NCI-H1436 (cell line): ENCODE measurements at regions not wholly inside any gene's neighbourhood (a gene's known extent, or its start where the extent isn't known, plus 50 kb on each side); places are given as distances from the start of the nearest gene placed in this dataset.
"Not testable (repeated sequence)": the region's sequence is repeated elsewhere in the genome, so short reads cannot be mapped to it uniquely, and the experiment has no call there.

ENCODE experiments used
- DNase-seq: peaks from one replicate; lab custom pipeline; 2025; lab: John Stamatoyannopoulos, UW

- DNase-seq, result no peak
Observed at GRCh38 chr5:152113401-152113800, 188.8 kb upstream of the GLRA1 start.

DNA sequence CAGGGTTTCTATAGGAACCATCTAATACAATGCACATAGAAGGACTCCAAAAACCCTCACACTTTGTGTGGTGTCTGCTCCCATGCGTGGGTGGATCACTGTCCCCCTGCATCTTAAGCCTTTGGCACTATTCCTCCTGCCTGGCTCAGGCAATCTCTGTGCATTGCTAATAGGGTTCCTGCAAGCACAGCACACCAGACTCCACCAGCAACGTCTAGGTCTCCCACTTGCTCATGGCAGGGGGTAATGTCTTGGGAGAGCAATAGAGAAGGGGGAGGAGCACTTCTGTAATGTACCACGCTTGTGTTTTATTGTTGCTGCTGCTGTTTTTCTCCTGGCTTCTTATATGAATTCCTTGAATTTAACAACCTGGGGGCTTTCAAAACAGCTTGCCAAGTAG lies 182.6 kb upstream of the GLRA1 start:
- no peak for DNase-seq

DNA sequence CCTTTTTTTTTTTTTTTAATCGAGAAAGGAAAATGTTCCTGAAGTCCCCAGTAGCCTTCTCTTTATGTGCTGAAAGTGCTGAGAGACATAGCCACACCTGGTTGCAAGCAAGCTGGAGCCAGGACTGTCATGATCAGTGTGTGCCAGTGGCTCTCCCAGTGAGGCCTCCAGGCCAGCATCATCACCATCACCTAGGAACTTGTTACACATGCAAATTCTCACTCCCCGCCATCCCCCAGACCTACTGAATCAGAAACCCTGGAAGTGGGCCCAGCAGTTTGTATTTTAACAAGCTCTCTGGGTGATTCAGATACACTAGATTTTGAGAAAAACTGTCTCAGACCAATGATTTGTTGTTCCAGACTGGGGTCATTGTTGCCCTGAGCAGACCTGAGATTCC lies 181.9 kb upstream of the GLRA1 start:
- DNase-seq, result no peak

GRCh38 chr5:152105085-152105484 lies 180.4 kb upstream of the GLRA1 start:
- no peak for DNase-seq

- DNase-seq, result no peak
Observed at GRCh38 chr5:152104211-152104610, 179.6 kb upstream of the GLRA1 start.

DNA sequence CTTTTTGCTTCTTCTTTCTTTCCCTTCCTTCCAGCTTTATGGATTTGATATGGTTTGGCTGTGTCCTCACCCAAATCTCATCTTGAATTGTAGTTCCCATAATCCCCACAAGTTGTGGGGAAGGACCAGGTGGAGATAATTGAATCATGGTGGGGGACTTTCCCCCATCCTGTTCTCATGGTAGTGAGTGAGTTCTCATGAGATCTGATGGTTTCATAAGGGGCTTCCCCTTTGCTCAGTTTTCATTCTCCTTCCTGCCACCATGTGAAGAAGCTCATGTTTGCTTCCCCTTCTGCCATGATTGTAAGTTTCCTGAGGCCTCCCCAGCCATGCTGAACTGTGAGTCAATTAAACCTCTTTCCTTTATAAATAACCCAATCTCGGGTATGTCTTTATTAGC lies 178.3 kb upstream of the GLRA1 start:
- not testable (repeated sequence) for DNase-seq

DNA sequence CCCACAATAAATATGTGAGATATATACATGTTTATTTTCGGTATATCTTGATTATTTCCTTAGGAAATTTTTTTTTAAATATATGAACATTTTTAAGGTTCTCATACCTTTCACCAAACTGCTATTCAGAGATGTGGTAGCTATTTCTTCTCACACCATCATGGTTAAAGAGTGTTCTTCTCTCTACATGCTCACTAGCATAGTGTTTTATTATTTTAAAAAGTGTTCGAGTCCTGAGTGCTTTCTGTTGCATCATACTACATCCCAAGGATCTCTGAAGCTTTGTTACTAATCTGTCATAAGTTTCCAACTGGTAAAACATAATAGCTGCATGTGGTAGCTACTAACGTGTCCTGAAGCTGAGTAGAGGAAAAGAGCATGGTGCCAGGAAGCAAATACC lies 177.4 kb upstream of the GLRA1 start:
- DNase-seq, result no peak

DNA sequence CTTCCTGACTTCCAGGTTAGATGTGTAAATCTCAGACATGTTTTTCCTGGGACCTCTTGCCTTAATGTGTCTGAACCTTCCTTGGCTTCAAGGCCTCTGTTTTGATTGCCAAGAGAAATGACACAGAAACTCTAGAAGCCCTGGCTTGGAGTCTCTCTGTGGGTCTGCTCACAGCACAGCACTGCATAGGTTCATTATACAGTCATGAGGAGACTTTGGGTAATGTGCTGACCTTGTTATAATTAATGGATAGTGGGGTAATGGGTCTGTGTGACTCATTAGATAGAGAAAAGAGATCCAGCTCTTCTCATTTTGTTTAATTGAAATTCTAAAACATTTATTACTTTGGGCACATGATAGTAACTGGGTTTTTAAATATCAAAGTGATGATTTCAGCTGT lies 175.8 kb upstream of the GLRA1 start:
- DNase-seq, result no peak

GRCh38 chr5:152097128-152097527 lies 172.5 kb upstream of the GLRA1 start:
- no peak for DNase-seq

- DNase-seq, result no peak
Observed at GRCh38 chr5:152094716-152095115, 170.1 kb upstream of the GLRA1 start.

GRCh38 chr5:152094060-152094459 lies 169.4 kb upstream of the GLRA1 start:
- DNase-seq, result no peak

DNA sequence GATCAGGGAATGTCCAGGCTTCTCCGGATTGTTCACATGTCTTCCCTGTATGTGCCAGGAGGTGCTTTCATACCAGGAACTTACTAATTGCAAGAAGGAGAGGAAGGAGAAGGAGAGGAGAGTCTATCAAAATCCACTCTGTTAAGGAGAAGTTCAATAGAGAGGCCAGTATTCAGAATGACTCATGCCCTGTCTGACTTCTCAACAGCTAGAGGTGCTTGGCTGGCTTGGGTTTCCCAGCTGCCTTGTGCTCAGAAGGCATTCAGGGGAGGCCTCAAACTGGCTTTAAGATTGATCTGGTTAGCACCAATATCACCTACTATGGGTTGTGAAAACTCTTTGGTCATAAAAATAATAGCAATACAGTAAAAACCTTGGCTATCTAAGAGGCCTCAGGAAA lies 167.9 kb upstream of the GLRA1 start:
- no peak for DNase-seq

GRCh38 chr5:152089644-152090043 lies 165.0 kb upstream of the GLRA1 start:
- no peak for DNase-seq

DNA sequence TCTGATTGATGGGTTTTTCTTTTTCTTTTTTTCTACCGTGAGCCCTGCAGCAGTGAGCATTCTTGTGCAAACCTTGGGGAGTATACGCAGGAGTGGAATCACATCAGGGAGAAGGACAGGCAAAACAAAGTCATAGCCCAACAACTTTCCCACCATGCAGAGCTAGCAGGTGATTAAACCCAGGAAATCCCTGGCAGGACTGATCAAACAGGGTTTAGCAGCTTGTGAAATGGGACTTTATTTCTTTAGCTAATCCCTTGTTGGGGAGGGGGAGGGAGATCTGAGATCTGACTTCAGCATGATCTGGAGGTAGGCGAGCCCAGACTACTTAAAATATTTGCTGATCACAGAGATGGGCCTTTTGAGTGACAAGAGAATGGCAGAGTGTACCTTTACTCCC lies 162.0 kb upstream of the GLRA1 start:
- no peak for DNase-seq

GRCh38 chr5:152084476-152084875 lies 159.8 kb upstream of the GLRA1 start:
- DNase-seq, result no peak

- DNase-seq, result no peak
Observed at GRCh38 chr5:152083231-152083630, 158.6 kb upstream of the GLRA1 start.

- no peak for DNase-seq
Observed at GRCh38 chr5:152072091-152072490, 147.4 kb upstream of the GLRA1 start.

DNA sequence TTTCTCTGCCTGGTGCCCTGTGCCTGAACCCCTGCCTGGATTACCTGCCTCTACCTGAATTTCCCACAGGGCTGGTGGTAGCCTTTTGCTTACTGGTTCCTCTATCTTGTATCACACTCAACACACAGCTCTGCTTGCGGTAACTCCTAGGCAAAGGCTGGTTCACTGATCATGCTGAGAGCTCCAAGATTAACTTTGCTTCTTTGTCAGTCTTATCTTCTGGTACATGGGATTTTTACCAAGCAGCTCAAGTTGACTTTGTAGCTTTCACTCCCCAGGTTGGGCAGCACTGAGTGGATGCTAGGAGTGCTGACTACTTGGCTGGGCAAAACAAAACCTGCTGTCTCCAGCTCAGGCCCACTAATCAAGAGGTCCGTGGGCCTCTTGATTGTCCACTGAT lies 145.9 kb upstream of the GLRA1 start:
- DNase-seq, result no peak

- DNase-seq, result no peak
Observed at GRCh38 chr5:152066784-152067183, 142.1 kb upstream of the GLRA1 start.

DNA sequence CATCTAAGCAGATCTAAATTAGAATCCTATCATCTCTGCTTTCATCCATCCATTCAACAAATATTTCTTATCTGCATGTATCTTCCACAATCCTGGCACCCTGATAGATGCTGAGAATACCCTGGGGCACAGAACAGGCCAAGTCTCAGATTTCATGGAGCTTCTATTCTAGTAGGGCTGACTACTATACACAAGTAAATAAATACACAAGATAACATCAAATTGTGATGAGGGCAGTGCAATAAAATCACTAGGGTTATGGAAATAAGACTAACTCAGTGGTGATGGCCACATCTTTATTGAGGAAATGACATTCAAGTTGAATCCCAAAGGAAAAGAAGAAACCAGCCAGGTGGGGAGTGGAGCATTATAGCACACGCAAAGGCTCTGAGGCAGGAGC lies 138.4 kb upstream of the GLRA1 start:
- DNase-seq, result no peak

- DNase-seq, result no peak
Observed at GRCh38 chr5:152061095-152061494, 136.4 kb upstream of the GLRA1 start.

DNA sequence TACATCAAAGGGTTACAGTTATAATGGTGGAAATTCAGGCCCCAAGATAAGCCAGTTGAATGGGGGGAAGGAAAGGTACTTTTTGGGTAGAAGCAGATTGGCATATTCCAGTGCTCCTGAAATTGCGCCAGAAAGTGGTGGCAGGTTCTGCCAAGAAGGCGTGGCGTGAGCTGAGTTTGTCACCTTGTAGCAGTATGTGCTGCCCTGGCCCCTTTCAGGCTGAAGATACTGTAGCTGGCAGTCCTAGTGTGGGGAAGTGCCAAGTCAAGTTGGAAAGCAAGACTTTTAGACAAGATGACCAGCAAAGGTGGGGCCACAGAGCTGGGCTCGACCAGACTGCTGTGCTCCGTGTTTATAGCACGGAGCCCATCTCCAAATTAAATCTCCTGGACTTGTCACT lies 133.6 kb upstream of the GLRA1 start:
- no peak for DNase-seq

DNA sequence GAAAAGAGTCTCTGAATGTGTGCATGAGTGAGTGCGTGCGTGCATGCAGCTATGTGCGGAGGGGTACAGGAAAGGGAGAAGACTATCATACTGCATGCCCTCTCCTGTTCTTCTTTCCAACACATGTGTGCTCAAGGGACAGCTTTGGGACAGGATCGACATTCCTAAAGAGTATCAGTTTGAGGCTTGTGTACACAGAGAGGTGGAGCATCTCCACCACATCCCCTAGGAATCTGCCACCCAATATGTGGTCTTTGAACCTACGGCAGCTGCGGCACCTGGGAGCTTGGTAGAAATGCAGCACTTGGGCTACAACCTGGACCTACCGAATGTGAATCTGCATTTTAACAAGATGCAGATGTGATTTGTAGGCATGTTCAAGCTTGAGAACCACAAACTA lies 132.3 kb upstream of the GLRA1 start:
- no peak for DNase-seq

DNA sequence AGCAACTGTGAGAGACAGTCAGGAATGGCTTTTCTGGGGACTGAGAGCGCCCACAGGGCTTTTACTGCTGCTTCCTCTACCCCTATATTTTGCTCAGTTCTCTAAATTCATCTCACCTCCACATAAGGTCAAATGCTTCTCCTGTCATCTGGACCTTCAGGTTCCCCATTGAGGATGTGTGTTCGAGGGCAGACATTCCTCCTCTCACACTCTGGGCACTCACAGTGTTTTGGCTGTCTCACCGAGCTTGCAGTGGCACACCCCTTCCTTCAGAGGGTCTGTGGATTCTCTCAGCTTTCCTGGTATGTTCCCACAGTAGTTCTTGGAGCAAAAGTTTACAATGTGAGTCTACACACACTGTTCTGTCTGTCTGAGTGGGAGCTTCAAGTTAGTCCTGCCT lies 127.8 kb upstream of the GLRA1 start:
- DNase-seq, result no peak
